H1 (cell line): ENCODE measurements at regions not wholly inside any gene's neighbourhood (a gene's known extent, or its start where the extent isn't known, plus 50 kb on each side); places are given as distances from the start of the nearest gene placed in this dataset.
A peak's percentile ranks its signal among the peaks of the same experiment; 100 is the strongest.

Source experiments
- CTCF ChIA-PET: fragments of 300-600 bp; sonication (Branson Sonifier 250); formaldehyde crosslinking; loops from one replicate; lab custom pipeline; 2021; ENCODE audit not compliant: partially characterized antibody; lab: Charles Lee
- POLR2A ChIA-PET: fragments of 300-600 bp; sonication (Branson Sonifier 250); formaldehyde crosslinking; loops from one replicate; lab custom pipeline; 2021; ENCODE audit warnings: inconsistent platforms; ENCODE audit not compliant: partially characterized antibody; lab: Charles Lee
- DNase-seq, 2 experiments: peaks; one replicate each; pipeline versions ENCODE4 v3.0.0 to v3.0.0-alpha.2; 2010 to 2022; ENCODE audit warnings: low spot score in 2 of 2, low read depth in 1 of 2, mixed read lengths in 1 of 2
- FAIRE-seq: peaks from 2 replicates; lab custom pipeline; 2011; peaks lifted over from hg19 to GRCh38; lab: Jason Lieb, UNC
- H2AFZ ChIP-seq: 2 replicates; pipeline ENCODE4 v1.8.1; 2012; ENCODE audit warnings: low read length, inconsistent platforms
- H2AK5ac ChIP-seq: 2 replicates; pipeline ENCODE4 v1.6.1; 2013; ENCODE audit warnings: low read depth, low read length
- H2BK120ac ChIP-seq: replicated peaks from 2 replicates; pipeline ENCODE3; 2013; ENCODE audit warnings: low read depth, low read length, inconsistent platforms
- H2BK12ac ChIP-seq: 2 replicates; pipeline ENCODE4 v1.6.1; 2013; ENCODE audit warnings: low read depth, low read length
- H2BK15ac ChIP-seq: 2 replicates; pipeline ENCODE4 v1.6.1; 2013; ENCODE audit warnings: low read length
- H2BK20ac ChIP-seq: 2 replicates; pipeline ENCODE4 v1.6.1; 2013; ENCODE audit warnings: low read length
- H2BK5ac ChIP-seq: 2 replicates; pipeline ENCODE4 v1.6.1; 2013; ENCODE audit warnings: low read depth, low read length
- H3K14ac ChIP-seq: 2 replicates; pipeline ENCODE4 v1.6.1; 2013; ENCODE audit warnings: inconsistent platforms; ENCODE audit not compliant: insufficient read length
- H3K18ac ChIP-seq: 2 replicates; pipeline ENCODE4 v1.6.1; 2013; ENCODE audit warnings: low read length; ENCODE audit errors: extremely low read depth
- H3K23ac ChIP-seq: 2 replicates; pipeline ENCODE4 v1.6.1; 2013; ENCODE audit warnings: inconsistent platforms; ENCODE audit not compliant: insufficient read length
- H3K23me2 ChIP-seq: 2 replicates; pipeline ENCODE4 v1.6.1; 2013; ENCODE audit warnings: low read depth, low read length
- H3K27ac ChIP-seq: 2 replicates; pipeline ENCODE4 v1.6.1; 2011; ENCODE audit warnings: low read depth, low read length, inconsistent platforms
- H3K27me3 ChIP-seq, 4 experiments: replicated peaks in 1 of 4; 1 replicate in 1 of 4; 2 replicates in 3 of 4; pipeline versions ENCODE4 v1.6.1 to v1.8.1; 2011 to 2013; ENCODE audit warnings: low read length in 3 of 4, mild to moderate bottlenecking in 3 of 4, inconsistent platforms in 2 of 4, mixed read lengths in 2 of 4, moderate library complexity in 1 of 4; ENCODE audit not compliant: control insufficient read depth in 3 of 4, insufficient read depth in 3 of 4; ENCODE audit errors: extremely low read depth in 1 of 4
- H3K36me3 ChIP-seq, 4 experiments: 2 replicates each; pipeline versions ENCODE4 v1.6.1 to v1.8.1; 2011 to 2013; ENCODE audit warnings: mild to moderate bottlenecking in 4 of 4, low read length in 3 of 4, moderate library complexity in 2 of 4, control low read depth in 1 of 4, inconsistent platforms in 1 of 4; ENCODE audit not compliant: insufficient read depth in 4 of 4, control insufficient read depth in 2 of 4
- H3K4ac ChIP-seq: replicated peaks from 2 replicates; pipeline ENCODE3; 2013; ENCODE audit warnings: low read length, low read depth, mixed read lengths, inconsistent platforms; ENCODE audit not compliant: insufficient read length
- H3K4me1 ChIP-seq, 4 experiments: replicated peaks in 1 of 4; 1 replicate in 1 of 4; 2 replicates in 3 of 4; pipeline versions ENCODE4 v1.6.1 to v1.8.1; 2011 to 2013; ENCODE audit warnings: low read length in 3 of 4, inconsistent platforms in 2 of 4, mixed read lengths in 1 of 4; ENCODE audit not compliant: insufficient read depth in 4 of 4, control insufficient read depth in 3 of 4
- H3K4me2 ChIP-seq, 2 experiments: 2 replicates each; pipeline versions ENCODE4 v1.6.1 to v1.8.1; 2011 to 2013; ENCODE audit warnings: low read depth in 2 of 2, low read length in 2 of 2, control low read depth in 1 of 2, inconsistent platforms in 1 of 2, mild to moderate bottlenecking in 1 of 2; ENCODE audit not compliant: insufficient read depth in 1 of 2
- H3K4me3 ChIP-seq, 4 experiments: fragments of 200-600, 300-600 bp in 1 of 4; sonication (generic), shearing (Covaris generic), sonication (Bioruptor Twin) in 1 of 4; 2 replicates each; pipeline versions ENCODE4 v1.5.1 to v1.8.1; 2011 to 2016; ENCODE audit warnings: low read length in 4 of 4, low read depth in 3 of 4, control low read depth in 2 of 4, inconsistent platforms in 2 of 4, mild to moderate bottlenecking in 2 of 4, mixed read lengths in 1 of 4, moderate library complexity in 1 of 4; ENCODE audit not compliant: insufficient read depth in 2 of 4; ENCODE audit errors: extremely low read depth in 1 of 4
- H3K56ac ChIP-seq: replicated peaks from 2 replicates; pipeline ENCODE3; 2013; ENCODE audit warnings: low read depth, mild to moderate bottlenecking, mixed read lengths, low read length, inconsistent platforms; ENCODE audit not compliant: insufficient read length
- H3K79me1 ChIP-seq: 2 replicates; pipeline ENCODE4 v1.6.1; 2013; ENCODE audit warnings: low read depth, low read length, control low read depth
- H3K79me2 ChIP-seq, 2 experiments: 2 replicates each; pipeline versions ENCODE4 v1.6.1 to v1.8.1; 2012 to 2013; ENCODE audit warnings: low read length in 2 of 2, mild to moderate bottlenecking in 2 of 2, inconsistent platforms in 1 of 2; ENCODE audit not compliant: insufficient read depth in 2 of 2, control insufficient read depth in 1 of 2
- H3K9ac ChIP-seq, 4 experiments: replicated peaks in 1 of 4; 1 replicate in 1 of 4; 2 replicates in 3 of 4; pipeline versions ENCODE4 v1.6.1 to v1.8.1; 2011 to 2013; ENCODE audit warnings: low read depth in 3 of 4, low read length in 3 of 4, control low read depth in 2 of 4, mild to moderate bottlenecking in 2 of 4, moderate library complexity in 2 of 4, inconsistent platforms in 1 of 4; ENCODE audit errors: extremely low read depth in 1 of 4
- H3K9me3 ChIP-seq, 2 experiments: 2 replicates each; pipeline versions ENCODE4 v1.6.1 to v1.8.1; 2012 to 2013; ENCODE audit warnings: mild to moderate bottlenecking in 2 of 2, moderate library complexity in 2 of 2, control low read depth in 1 of 2, inconsistent platforms in 1 of 2, low read depth in 1 of 2, low read length in 1 of 2, mixed read lengths in 1 of 2; ENCODE audit not compliant: insufficient read depth in 2 of 2
- H4K20me1 ChIP-seq, 2 experiments: replicated peaks in 1 of 2; 2 replicates each; pipeline versions ENCODE3 to v1.8.1; 2011 to 2013; ENCODE audit warnings: inconsistent platforms in 2 of 2, low read length in 2 of 2, mild to moderate bottlenecking in 1 of 2; ENCODE audit not compliant: insufficient read depth in 2 of 2, control insufficient read depth in 1 of 2
- H4K5ac ChIP-seq: 2 replicates; pipeline ENCODE4 v1.6.1; 2013; ENCODE audit warnings: low read length, low read depth, mixed read lengths, inconsistent platforms; ENCODE audit not compliant: insufficient read length
- H4K8ac ChIP-seq: 2 replicates; pipeline ENCODE4 v1.8.0; 2013; ENCODE audit warnings: mild to moderate bottlenecking, moderate library complexity, low read length, inconsistent platforms; ENCODE audit not compliant: insufficient read depth; ENCODE audit errors: extremely low read depth
- H4K91ac ChIP-seq: replicated peaks from 2 replicates; pipeline ENCODE3; 2013; ENCODE audit warnings: low read length, mixed read lengths, inconsistent platforms; ENCODE audit not compliant: insufficient read length
- KDM4A ChIP-seq: IDR thresholded peaks from one replicate; pipeline ENCODE4 v1.7.1; 2012; ENCODE audit warnings: low read depth, mild to moderate bottlenecking, moderate library complexity, low read length, inconsistent platforms; ENCODE audit not compliant: severe bottlenecking
- MAFK ChIP-seq: IDR thresholded peaks from 2 replicates; pipeline ENCODE4 v1.6.1; 2012; ENCODE audit warnings: low read depth, mild to moderate bottlenecking, improper control_type of control experiment, low read length
- TAF1 ChIP-seq: IDR thresholded peaks from 2 replicates; pipeline ENCODE4 v1.6.1; 2011; ENCODE audit warnings: mild to moderate bottlenecking, low read depth, low read length
- WGBS, 2 experiments: shearing (Covaris generic) in 1 of 2; methylation state at CpG; one replicate each; pipeline versions ENCODE4 v1.1.6 to v1.1.7; 2013 to 2015; ENCODE audit warnings: low lambda C conversion rate in 2 of 2, mixed read lengths in 2 of 2, inconsistent platforms in 1 of 2, low coverage in 1 of 2, missing lambda C conversion rate in 1 of 2; ENCODE audit not compliant: insufficient replicate concordance in 2 of 2, insufficient coverage in 1 of 2, insufficient read length in 1 of 2; ENCODE audit errors: extremely low coverage in 1 of 2, missing lambda C conversion rate in 1 of 2; 5-methylcytosine and 5-hydroxymethylcytosine counted together

DNA sequence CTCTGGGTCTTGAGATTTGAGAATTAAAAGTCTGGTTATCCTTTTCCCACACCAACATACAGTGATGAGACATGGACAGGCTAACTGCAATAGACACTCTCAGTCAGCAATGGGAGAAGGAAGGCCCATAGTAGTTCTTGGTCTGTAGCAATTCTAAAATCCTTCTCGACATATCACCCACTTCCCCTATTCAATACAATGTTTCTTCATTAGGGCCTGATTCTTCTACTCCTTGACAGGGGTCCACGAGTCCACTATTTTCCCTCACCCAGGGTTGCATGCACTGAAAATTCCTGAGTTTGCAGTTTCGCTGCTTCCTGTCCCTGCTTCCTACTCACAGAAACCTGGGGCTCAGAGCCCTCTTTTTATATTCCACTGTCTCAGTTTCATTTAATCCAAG is 402.8 kb downstream of the MAT2B start:
- Histone ChIP-seq H2BK15ac (no peak overlapping the region), H3K14ac (no peak overlapping the region), H3K4ac (no peak overlapping the region), H4K20me1 (no peaks in the 10 kb centered on the region), H4K5ac (no peak overlapping the region), H3K9ac (no peak overlapping the region), H3K56ac (no peak overlapping the region), H3K4me1 (no peaks in the 10 kb centered on the region), H3K9me3 (no peaks in the 10 kb centered on the region), H2AFZ (no peak overlapping the region), H4K8ac (no peak overlapping the region), H3K4me2 (no peak overlapping the region), H3K27ac (no peak overlapping the region), H3K36me3 (no peaks in the 10 kb centered on the region), H2BK120ac (no peak overlapping the region), H3K23ac (no peak overlapping the region), H2AK5ac (no peak overlapping the region), H2BK12ac (no peak overlapping the region), H2BK20ac (no peak overlapping the region)
- WGBS, 2 experiments: 88% methylated on average over 3 of the region's 3 CpGs; no CpG with 5 or more reads in 1 of the 2 experiments
- ChIA-PET POLR2A (no interaction called here), CTCF (no interaction called here)
- TF ChIP-seq MAFK (0 out of 2 replicates have a peak, but pooled peaks have one; percentile 27), KDM4A (no peak), TAF1 (no peak)
- TF ChIP-seq, all 59 proteins: peak for 1
- Histone ChIP-seq H3K27me3 (no peaks in the 10 kb centered on the region), H3K4me3 (no peak overlapping the region), H4K91ac (no peak overlapping the region), H2BK5ac (no peak overlapping the region), H3K79me2 (no peaks in the 10 kb centered on the region), H3K18ac (no peak overlapping the region), H3K79me1 (no peaks in the 10 kb centered on the region), H3K23me2 (no peaks in the 10 kb centered on the region)
- DNase-seq (no peak), FAIRE-seq (no peak)
